ENCODE measurements at regions not wholly inside any gene's neighbourhood (a gene's known extent, or its start where the extent isn't known, plus 50 kb on each side); places are given as distances from the start of the nearest gene placed in this dataset.

DNA sequence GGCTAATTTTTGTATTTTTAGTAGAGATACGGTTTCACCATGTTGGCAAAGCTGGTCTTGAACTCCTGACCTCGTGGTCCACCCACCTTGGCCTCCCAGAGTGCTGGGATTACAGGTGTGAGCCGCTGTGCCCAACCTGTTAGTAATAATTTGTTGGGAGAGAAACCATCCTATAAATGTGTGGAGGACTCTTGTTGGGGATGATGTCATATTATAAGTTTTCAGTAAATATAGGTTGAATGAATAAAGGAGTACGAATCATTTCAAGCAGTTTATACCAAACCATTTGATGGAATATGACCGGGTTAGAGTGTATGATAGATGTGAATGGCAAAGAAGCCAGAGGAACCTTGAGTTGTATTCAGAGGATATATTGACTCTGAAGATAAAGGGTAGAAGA is 240.8 kb downstream of the SAMD5 start:
- TF ChIP-seq, protein P1, sequence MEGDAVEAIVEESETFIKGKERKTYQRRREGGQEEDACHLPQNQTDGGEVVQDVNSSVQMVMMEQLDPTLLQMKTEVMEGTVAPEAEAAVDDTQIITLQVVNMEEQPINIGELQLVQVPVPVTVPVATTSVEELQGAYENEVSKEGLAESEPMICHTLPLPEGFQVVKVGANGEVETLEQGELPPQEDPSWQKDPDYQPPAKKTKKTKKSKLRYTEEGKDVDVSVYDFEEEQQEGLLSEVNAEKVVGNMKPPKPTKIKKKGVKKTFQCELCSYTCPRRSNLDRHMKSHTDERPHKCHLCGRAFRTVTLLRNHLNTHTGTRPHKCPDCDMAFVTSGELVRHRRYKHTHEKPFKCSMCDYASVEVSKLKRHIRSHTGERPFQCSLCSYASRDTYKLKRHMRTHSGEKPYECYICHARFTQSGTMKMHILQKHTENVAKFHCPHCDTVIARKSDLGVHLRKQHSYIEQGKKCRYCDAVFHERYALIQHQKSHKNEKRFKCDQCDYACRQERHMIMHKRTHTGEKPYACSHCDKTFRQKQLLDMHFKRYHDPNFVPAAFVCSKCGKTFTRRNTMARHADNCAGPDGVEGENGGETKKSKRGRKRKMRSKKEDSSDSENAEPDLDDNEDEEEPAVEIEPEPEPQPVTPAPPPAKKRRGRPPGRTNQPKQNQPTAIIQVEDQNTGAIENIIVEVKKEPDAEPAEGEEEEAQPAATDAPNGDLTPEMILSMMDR (IDR thresholded peaks at IDR 0.05), result no peak
- no peak for TF ChIP-seq POLR2A (IDR thresholded peaks at IDR 0.05)
